IPS-20b (cell line): ENCODE measurements at regions not wholly inside any gene's neighbourhood (a gene's known extent, or its start where the extent isn't known, plus 50 kb on each side); places are given as distances from the start of the nearest gene placed in this dataset.
A peak's percentile ranks its signal among the peaks of the same experiment; 100 is the strongest.

Source experiments
- H3K27ac ChIP-seq: one replicate; pipeline ENCODE4 v1.5.1; 2013; ENCODE audit warnings: low read length
- H3K27me3 ChIP-seq: 2 replicates; pipeline ENCODE4 v1.6.1; 2013; ENCODE audit warnings: mild to moderate bottlenecking, low read length, inconsistent platforms; ENCODE audit not compliant: insufficient read depth
- H3K36me3 ChIP-seq: 2 replicates; pipeline ENCODE4 v1.6.1; 2013; ENCODE audit warnings: low read depth, mild to moderate bottlenecking, inconsistent platforms, low read length, moderate library complexity; ENCODE audit not compliant: insufficient read depth
- H3K4me1 ChIP-seq: 2 replicates; pipeline ENCODE4 v1.6.1; 2013; ENCODE audit warnings: mild to moderate bottlenecking, control low read depth, inconsistent platforms, low read length, moderate library complexity; ENCODE audit not compliant: insufficient read depth
- H3K4me3 ChIP-seq: 2 replicates; pipeline ENCODE4 v1.5.1; 2013; ENCODE audit warnings: mild to moderate bottlenecking, low read length, inconsistent platforms
- H3K9ac ChIP-seq: 2 replicates; pipeline ENCODE4 v1.6.1; 2013; ENCODE audit warnings: low read depth, mild to moderate bottlenecking, inconsistent platforms, low read length, moderate library complexity
- H3K9me3 ChIP-seq: 2 replicates; pipeline ENCODE4 v1.6.1; 2013; ENCODE audit warnings: mild to moderate bottlenecking, low read depth, low read length, inconsistent platforms; ENCODE audit not compliant: insufficient read depth

DNA sequence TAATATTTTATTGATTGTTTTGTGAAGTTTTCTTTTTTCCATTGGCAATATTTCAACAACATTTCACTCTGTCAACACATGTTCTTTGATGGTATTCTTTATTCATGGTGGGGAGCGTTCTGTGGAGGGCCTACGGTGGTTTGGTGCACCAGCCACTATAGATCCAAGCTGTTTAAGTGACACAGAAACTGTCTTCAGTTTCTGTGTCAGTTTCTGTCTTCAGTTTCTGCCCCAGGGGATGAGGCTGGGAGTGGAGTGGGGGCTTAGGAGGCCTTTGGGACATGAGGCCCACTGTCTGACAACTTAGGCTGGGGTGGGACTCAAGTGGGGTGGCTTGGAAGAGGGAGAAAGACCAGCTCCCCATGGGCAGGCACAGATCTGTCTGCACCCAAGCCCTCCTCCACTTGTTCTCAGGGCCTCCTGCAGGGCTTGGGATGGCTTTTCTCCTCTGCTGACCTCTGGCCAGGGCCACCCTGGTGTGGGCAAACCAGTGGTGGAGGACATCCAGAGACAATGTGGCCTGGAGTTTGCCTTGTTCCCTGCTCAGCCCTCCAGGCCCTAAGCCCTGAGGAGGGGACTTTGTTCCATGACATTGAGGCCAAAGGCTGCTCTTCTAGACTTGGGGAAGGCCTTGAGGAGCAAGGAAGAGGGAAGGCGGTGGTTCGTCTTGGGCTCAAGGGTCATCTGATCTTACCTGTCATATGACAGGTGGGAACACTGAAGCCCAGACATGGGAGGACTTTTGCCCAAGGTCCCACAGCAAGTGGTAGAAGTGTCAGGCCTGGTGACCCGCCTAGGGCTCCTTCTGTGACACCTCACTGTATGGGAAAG, 60.3 kb upstream of the SMAD6 start:
- no peak overlapping the region for H3K9ac ChIP-seq
- H3K4me1 ChIP-seq = peaks cover 2% of the 10 kb centered on the region; the same call in 1 of the 2 replicates
- H3K4me3 ChIP-seq = no peak overlapping the region
- H3K36me3 ChIP-seq = no peaks in the 10 kb centered on the region
- H3K9me3 ChIP-seq = no peaks in the 10 kb centered on the region
- H3K27me3 ChIP-seq = no peaks in the 10 kb centered on the region
- H3K27ac ChIP-seq = no peak overlapping the region

DNA sequence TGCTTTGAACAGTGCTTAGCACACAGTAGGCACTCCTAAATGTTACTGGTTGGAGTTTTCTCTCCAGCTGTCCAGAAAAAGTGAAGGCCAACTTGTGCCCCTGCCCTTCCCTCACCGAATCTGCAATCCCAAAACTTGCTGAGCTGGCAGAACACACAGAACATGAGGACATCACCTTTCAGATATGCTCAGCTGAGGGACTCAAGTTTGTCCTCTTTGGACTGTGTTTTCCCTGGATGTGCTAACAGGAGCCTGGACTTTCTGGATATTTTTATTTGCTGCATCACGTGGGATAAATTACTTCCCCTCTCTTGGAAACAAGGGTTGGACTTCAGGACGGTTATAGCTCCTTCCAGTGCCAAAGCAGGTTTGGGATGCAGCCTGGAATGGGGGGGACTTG, 59.5 kb upstream of the SMAD6 start:
- Histone ChIP-seq H3K4me3 (no peak overlapping the region), H3K4me1 (peaks cover 2% of the 10 kb centered on the region; the same call in 1 of the 2 replicates), H3K9me3 (no peaks in the 10 kb centered on the region), H3K27ac (no peak overlapping the region), H3K36me3 (no peaks in the 10 kb centered on the region), H3K27me3 (no peaks in the 10 kb centered on the region), H3K9ac (no peak overlapping the region)

GRCh38 chr15:66643033-66643432, 59.0 kb upstream of the SMAD6 start:
- H3K36me3 ChIP-seq = no peaks in the 10 kb centered on the region
- peaks cover 2% of the 10 kb centered on the region; the same call in 1 of the 2 replicates for H3K4me1 ChIP-seq

GRCh38 chr15:66644000-66644787, 57.8 kb upstream of the SMAD6 start:
- Histone ChIP-seq H3K4me1 (peaks cover 2% of the 10 kb centered on the region; the same call in 1 of the 2 replicates), H3K9ac (0 out of 2 replicates have a peak overlapping the region, but pooled peaks have one; percentile 15), H3K36me3 (no peaks in the 10 kb centered on the region), H3K4me3 (no peak overlapping the region), H3K9me3 (no peaks in the 10 kb centered on the region), H3K27ac (no peak overlapping the region), H3K27me3 (no peaks in the 10 kb centered on the region)

More at GRCh38 chr15:66643033-66643432, 59.0 kb upstream of the SMAD6 start:
- Histone ChIP-seq H3K27ac (no peak overlapping the region), H3K27me3 (no peaks in the 10 kb centered on the region), H3K9ac (no peak overlapping the region), H3K9me3 (no peaks in the 10 kb centered on the region), H3K4me3 (no peak overlapping the region)

DNA sequence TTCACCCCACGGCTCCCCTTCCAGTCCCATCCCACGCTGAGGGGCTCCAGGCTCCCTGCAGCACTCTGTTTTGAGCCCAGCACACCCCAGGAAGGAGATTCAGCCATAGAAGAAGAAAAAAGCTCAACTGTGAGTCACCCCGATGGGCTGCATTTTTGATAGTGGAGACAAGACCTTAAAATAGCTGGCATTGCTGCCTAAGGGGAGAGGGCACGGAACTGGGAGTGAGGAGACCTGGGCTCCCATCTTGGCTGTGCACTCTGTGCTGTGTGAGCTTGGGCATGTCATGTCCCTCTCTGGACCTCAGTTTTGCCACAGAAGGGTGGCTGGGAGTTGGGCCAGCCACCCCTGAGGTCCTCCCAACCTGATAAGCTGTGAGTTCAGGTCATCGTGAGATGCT, 57.2 kb upstream of the SMAD6 start:
- H3K9ac ChIP-seq = 0 out of 2 replicates have a peak overlapping the region, but pooled peaks have one; percentile 15
- no peak overlapping the region for H3K27ac ChIP-seq
- H3K36me3 ChIP-seq = no peaks in the 10 kb centered on the region
- no peaks in the 10 kb centered on the region for H3K9me3 ChIP-seq
- peaks cover 2% of the 10 kb centered on the region; the same call in 1 of the 2 replicates for H3K4me1 ChIP-seq
- H3K27me3 ChIP-seq = no peaks in the 10 kb centered on the region
- no peak overlapping the region for H3K4me3 ChIP-seq

DNA sequence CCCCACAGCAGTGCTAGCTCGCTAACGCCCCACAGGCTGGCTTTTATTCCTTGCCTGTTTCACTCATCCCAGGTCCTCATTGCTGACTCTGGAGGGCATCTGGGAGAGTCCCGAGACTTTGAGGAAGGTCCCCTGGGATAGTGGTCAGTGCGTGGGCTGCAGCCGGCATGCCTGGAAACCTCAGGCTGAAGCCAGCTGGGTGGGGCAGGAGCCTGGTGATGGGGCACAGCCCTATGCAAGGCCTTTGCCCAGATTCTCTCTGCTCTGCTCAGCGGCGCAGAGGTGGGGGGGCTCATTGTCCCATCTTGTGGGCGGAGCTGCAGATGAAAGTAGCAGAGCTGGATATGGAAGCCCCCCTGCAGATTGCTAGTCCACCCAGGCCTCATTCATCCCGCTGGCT, 55.7 kb upstream of the SMAD6 start:
- Histone ChIP-seq H3K36me3 (no peaks in the 10 kb centered on the region), H3K9me3 (no peaks in the 10 kb centered on the region), H3K4me1 (peaks cover 2% of the 10 kb centered on the region; the same call in 1 of the 2 replicates), H3K4me3 (no peak overlapping the region), H3K27me3 (no peaks in the 10 kb centered on the region), H3K27ac (no peak overlapping the region), H3K9ac (no peak overlapping the region)

DNA sequence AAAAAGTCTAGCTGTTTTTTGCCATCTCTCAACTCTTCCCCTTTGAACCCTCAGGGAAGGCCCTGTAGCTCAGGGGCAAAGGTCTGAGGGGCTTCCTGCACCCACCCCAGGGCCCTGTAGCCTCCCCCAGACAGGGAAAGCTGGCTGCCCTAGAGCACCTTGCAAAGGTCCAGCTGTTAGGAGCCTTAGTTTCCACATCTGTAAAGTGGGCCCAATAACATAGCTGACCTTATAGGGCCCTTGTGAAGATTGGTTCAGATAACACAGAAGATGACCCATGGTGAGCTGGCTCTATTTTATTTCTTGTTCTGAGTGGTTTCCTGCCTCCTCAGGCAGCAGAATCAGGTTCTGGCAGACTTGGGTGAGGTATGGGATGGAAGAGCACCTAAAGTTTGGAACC, 55.2 kb upstream of the SMAD6 start:
- H3K27ac ChIP-seq = no peak overlapping the region
- H3K9me3 ChIP-seq = no peaks in the 10 kb centered on the region
- H3K27me3 ChIP-seq = no peaks in the 10 kb centered on the region
- peaks cover 2% of the 10 kb centered on the region; the same call in 1 of the 2 replicates for H3K4me1 ChIP-seq
- H3K9ac ChIP-seq = no peak overlapping the region
- H3K4me3 ChIP-seq = no peak overlapping the region
- H3K36me3 ChIP-seq = no peaks in the 10 kb centered on the region

DNA sequence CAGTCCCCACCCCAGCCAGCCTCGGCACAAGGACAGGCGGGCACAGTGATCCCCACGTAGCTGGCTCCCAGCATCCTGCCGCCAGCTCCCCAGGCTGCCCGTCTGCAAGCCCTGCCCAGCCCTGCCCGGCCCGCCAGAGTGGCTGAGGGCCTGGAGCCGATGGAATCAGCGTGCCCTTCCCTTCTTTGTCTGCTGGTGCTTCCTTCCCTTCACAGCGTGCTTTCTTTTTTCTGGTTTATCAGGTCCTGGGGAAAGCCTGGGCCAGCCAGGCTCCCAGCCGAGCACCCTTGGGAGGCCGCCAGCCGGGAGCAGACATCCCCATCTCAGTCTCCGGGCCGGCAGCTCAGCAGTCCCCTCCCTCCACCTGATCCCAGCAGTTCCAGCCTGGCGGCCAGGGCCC, 54.7 kb upstream of the SMAD6 start:
- Histone ChIP-seq H3K9ac (no peak overlapping the region), H3K4me1 (peaks cover 2% of the 10 kb centered on the region; the same call in 1 of the 2 replicates), H3K9me3 (no peaks in the 10 kb centered on the region), H3K27ac (no peak overlapping the region), H3K4me3 (no peak overlapping the region), H3K27me3 (no peaks in the 10 kb centered on the region), H3K36me3 (no peaks in the 10 kb centered on the region)

- Histone ChIP-seq H3K4me3 (no peak overlapping the region), H3K27me3 (no peaks in the 10 kb centered on the region), H3K36me3 (no peaks in the 10 kb centered on the region)
Measured at GRCh38 chr15:66648588-66648987, 53.4 kb upstream of the SMAD6 start.

DNA sequence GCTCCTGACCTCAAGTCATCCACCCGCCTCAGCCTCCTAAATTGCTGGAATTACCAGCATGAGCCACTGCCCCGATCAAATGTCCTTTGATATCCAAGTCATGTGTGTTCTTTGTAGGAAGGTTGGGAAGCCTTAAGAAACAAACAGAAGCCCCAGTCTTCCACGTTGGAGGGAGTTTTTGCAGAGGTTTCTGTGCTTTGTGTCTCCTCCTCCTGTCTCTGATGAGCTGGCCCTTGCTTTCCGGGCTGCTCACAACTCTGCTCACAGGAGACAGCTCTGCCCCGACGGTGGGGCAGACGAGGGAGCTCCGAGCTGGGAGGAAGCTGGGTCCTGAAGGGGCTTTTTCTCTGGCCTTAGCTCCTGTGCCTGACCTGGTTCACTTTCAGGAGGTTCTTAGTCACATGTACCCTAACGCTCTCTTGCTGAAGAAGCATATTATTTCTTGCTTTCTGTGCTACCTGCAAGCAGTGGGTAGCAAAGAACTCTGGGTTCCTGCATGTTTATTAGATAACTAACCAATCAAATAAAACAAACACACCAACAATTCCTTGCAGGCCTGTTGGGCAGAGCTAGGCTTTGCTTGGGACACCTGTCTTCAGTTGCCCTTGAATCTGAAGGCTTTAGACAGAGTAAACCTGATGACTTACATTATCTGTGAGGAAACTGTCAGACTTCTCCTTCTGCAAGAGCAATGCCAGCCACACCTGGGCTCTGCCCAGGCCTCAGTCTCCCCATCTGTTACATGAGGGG, 52.6 kb upstream of the SMAD6 start:
- no peaks in the 10 kb centered on the region for H3K36me3 ChIP-seq
- no peak overlapping the region for H3K9ac ChIP-seq
- H3K27me3 ChIP-seq = no peaks in the 10 kb centered on the region
- H3K4me3 ChIP-seq = no peak overlapping the region
- H3K4me1 ChIP-seq = peaks cover 2% of the 10 kb centered on the region; the same call in 1 of the 2 replicates
- no peaks in the 10 kb centered on the region for H3K9me3 ChIP-seq
- H3K27ac ChIP-seq = no peak overlapping the region

More at GRCh38 chr15:66648588-66648987, 53.4 kb upstream of the SMAD6 start:
- Histone ChIP-seq H3K4me1 (peaks cover 2% of the 10 kb centered on the region; the same call in 1 of the 2 replicates), H3K9me3 (no peaks in the 10 kb centered on the region), H3K9ac (no peak overlapping the region), H3K27ac (no peak overlapping the region)

DNA sequence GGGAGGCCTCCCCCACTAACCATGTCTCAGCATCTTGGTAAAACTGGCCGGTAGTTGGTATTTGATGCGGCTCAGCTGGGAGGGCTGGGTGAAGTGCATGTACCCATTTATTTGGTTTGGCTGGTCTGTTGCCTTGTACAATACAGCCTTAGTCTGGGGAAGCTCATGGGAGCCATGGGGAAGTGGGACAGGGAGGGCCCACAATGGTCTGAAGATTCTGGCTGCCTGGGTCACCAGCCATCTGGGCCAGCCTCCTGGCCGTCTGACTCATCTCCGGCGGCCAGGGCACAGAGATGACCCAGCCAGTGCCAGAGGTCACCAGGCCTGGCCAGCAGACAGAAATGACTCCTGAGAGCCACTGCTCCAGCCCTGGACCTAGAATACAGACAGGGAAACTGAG, 51.6 kb upstream of the SMAD6 start:
- Histone ChIP-seq H3K27ac (no peak overlapping the region), H3K4me3 (no peak overlapping the region), H3K4me1 (peaks cover 2% of the 10 kb centered on the region; the same call in 1 of the 2 replicates), H3K27me3 (no peaks in the 10 kb centered on the region), H3K36me3 (no peaks in the 10 kb centered on the region), H3K9ac (no peak overlapping the region), H3K9me3 (no peaks in the 10 kb centered on the region)
